ENCODE measurements at regions not wholly inside any gene's neighbourhood (a gene's known extent, or its start where the extent isn't known, plus 50 kb on each side); places are given as distances from the start of the nearest gene placed in this dataset.

GRCh38 chr13:90397503-90397902 is 950.0 kb upstream of the MIR17HG start:
- DNase-seq (ENCODE audit: low read depth), result no peak

GRCh38 chr13:90400372-90400771 is 947.1 kb upstream of the MIR17HG start:
- no peak for DNase-seq (ENCODE audit: low read depth)

- no peak for DNase-seq (ENCODE audit: low read depth)
Measured at GRCh38 chr13:90401150-90401549, 946.3 kb upstream of the MIR17HG start.

- no peak for DNase-seq (ENCODE audit: low read depth)
Measured at GRCh38 chr13:90402102-90402501, 945.4 kb upstream of the MIR17HG start.

- DNase-seq (ENCODE audit: low read depth), result no peak
Measured at GRCh38 chr13:90402613-90403012, 944.9 kb upstream of the MIR17HG start.

- no peak for DNase-seq (ENCODE audit: low read depth)
Measured at GRCh38 chr13:90403330-90404082, 944.0 kb upstream of the MIR17HG start.

GRCh38 chr13:90405301-90405700 is 942.2 kb upstream of the MIR17HG start:
- DNase-seq (ENCODE audit: low read depth), result no peak

- DNase-seq (ENCODE audit: low read depth), result no peak
Measured at GRCh38 chr13:90412980-90413379, 934.5 kb upstream of the MIR17HG start.

GRCh38 chr13:90413548-90413947 is 933.9 kb upstream of the MIR17HG start:
- no peak for DNase-seq (ENCODE audit: low read depth)

- DNase-seq (ENCODE audit: low read depth), result peak; percentile 77
Measured at GRCh38 chr13:90414691-90415596, 932.5 kb upstream of the MIR17HG start.

GRCh38 chr13:90415902-90416301 is 931.6 kb upstream of the MIR17HG start:
- DNase-seq (ENCODE audit: low read depth), result no peak

GRCh38 chr13:90416519-90416918 is 931.0 kb upstream of the MIR17HG start:
- DNase-seq (ENCODE audit: low read depth), result peak; percentile 79

- DNase-seq (ENCODE audit: low read depth), result peak; percentile 15
Measured at GRCh38 chr13:90416938-90417337, 930.5 kb upstream of the MIR17HG start.

GRCh38 chr13:90420683-90421082 is 926.8 kb upstream of the MIR17HG start:
- peak; percentile 31 for DNase-seq (ENCODE audit: low read depth)

GRCh38 chr13:90427322-90428272 is 919.9 kb upstream of the MIR17HG start:
- DNase-seq (ENCODE audit: low read depth), result no peak

GRCh38 chr13:90428522-90429210 is 918.8 kb upstream of the MIR17HG start:
- DNase-seq (ENCODE audit: low read depth), result no peak

GRCh38 chr13:90430127-90430526 is 917.4 kb upstream of the MIR17HG start:
- DNase-seq (ENCODE audit: low read depth), result no peak

GRCh38 chr13:90436697-90437096 is 910.8 kb upstream of the MIR17HG start:
- DNase-seq (ENCODE audit: low read depth), result no peak

- DNase-seq (ENCODE audit: low read depth), result no peak
Measured at GRCh38 chr13:90438576-90438975, 908.9 kb upstream of the MIR17HG start.

GRCh38 chr13:90443268-90443667 is 904.2 kb upstream of the MIR17HG start:
- no peak for DNase-seq (ENCODE audit: low read depth)

GRCh38 chr13:90444232-90444631 is 903.3 kb upstream of the MIR17HG start:
- DNase-seq (ENCODE audit: low read depth), result no peak

Data from RPMI7951 (cell line).